Fibroblast of the aortic adventitia (primary cell): ENCODE measurements at regions not wholly inside any gene's neighbourhood (a gene's known extent, or its start where the extent isn't known, plus 50 kb on each side); places are given as distances from the start of the nearest gene placed in this dataset.
A peak's percentile ranks its signal among the peaks of the same experiment; 100 is the strongest.

Experiments
- DNase-seq: peaks from one replicate; pipeline ENCODE4 v3.0.0-alpha.2; 2010; ENCODE audit warnings: low read depth
- H3K4me3 ChIP-seq: 2 replicates; pipeline ENCODE4 v1.5.1; 2011; ENCODE audit warnings: low read depth, mild to moderate bottlenecking, control low read depth, low read length, moderate library complexity
- CTCF ChIP-seq: IDR thresholded peaks from 2 replicates; pipeline ENCODE4 v1.5.1; 2011; ENCODE audit warnings: mild to moderate bottlenecking, low read length, control low read depth, inconsistent platforms; ENCODE audit not compliant: insufficient read depth

GRCh38 chr7:88366845-88367244 is 60.2 kb upstream of the STEAP4 start:
- H3K4me3 ChIP-seq = no peak overlapping the region
- DNase-seq = no peak
- TF ChIP-seq CTCF = no peak

GRCh38 chr7:88363869-88364268 is 57.2 kb upstream of the STEAP4 start:
- H3K4me3 ChIP-seq = no peak overlapping the region
- TF ChIP-seq CTCF = no peak
- DNase-seq = no peak

GRCh38 chr7:88363249-88363648 is 56.6 kb upstream of the STEAP4 start:
- no peak for DNase-seq
- H3K4me3 ChIP-seq = no peak overlapping the region
- TF ChIP-seq CTCF = no peak

GRCh38 chr7:88361357-88361756 is 54.7 kb upstream of the STEAP4 start:
- TF ChIP-seq CTCF = no peak
- no peak for DNase-seq
- no peak overlapping the region for H3K4me3 ChIP-seq

GRCh38 chr7:88358881-88359280 is 52.2 kb upstream of the STEAP4 start:
- no peak for DNase-seq
- no peak overlapping the region for H3K4me3 ChIP-seq
- TF ChIP-seq CTCF = no peak

GRCh38 chr7:88358526-88358838 is 51.8 kb upstream of the STEAP4 start:
- TF ChIP-seq CTCF = no peak
- DNase-seq = no peak
- no peak overlapping the region for H3K4me3 ChIP-seq

GRCh38 chr7:88357781-88358525 is 51.3 kb upstream of the STEAP4 start:
- peak; percentile 41 for TF ChIP-seq CTCF
- no peak overlapping the region for H3K4me3 ChIP-seq
- DNase-seq = peak; percentile 9
